BE2C (cell line): ENCODE measurements at regions not wholly inside any gene's neighbourhood (a gene's known extent, or its start where the extent isn't known, plus 50 kb on each side); places are given as distances from the start of the nearest gene placed in this dataset.
A peak's percentile ranks its signal among the peaks of the same experiment; 100 is the strongest.

ENCODE experiments used
- DNase-seq: peaks from one replicate; pipeline ENCODE4 v3.0.0-alpha.2; 2020
- H3K27me3 ChIP-seq: fragments of 250-450 bp; sonication (Bioruptor Pico); 2 replicates; pipeline ENCODE4 v1.5.1; 2020; ENCODE audit warnings: mild to moderate bottlenecking
- H3K36me3 ChIP-seq: fragments of 250-450 bp; sonication (Bioruptor Pico); 2 replicates; pipeline ENCODE4 v1.5.1; 2020; ENCODE audit warnings: mild to moderate bottlenecking
- H3K4me1 ChIP-seq: fragments of 250-450 bp; sonication (Bioruptor Pico); 2 replicates; pipeline ENCODE4 v1.5.1; 2020
- H3K4me3 ChIP-seq: 2 replicates; pipeline ENCODE4 v1.5.1; 2011; ENCODE audit warnings: low read depth, low read length
- H3K9me3 ChIP-seq: fragments of 250-450 bp; sonication (Bioruptor Pico); 2 replicates; pipeline ENCODE4 v1.5.1; 2020
- CTCF ChIP-seq: IDR thresholded peaks from 2 replicates; pipeline ENCODE4 v1.5.1; 2012; ENCODE audit warnings: mild to moderate bottlenecking, low read depth, low read length

GRCh38 chr2:180125245-180125962, 118.3 kb upstream of the CWC22 start:
- TF ChIP-seq CTCF, result peak; percentile 54
- Histone ChIP-seq H3K9me3 (no peaks in the 10 kb centered on the region), H3K4me1 (no peaks in the 10 kb centered on the region), H3K27me3 (no peaks in the 10 kb centered on the region), H3K36me3 (no peaks in the 10 kb centered on the region), H3K4me3 (no peak overlapping the region)
- peak; percentile 31 for DNase-seq

DNA sequence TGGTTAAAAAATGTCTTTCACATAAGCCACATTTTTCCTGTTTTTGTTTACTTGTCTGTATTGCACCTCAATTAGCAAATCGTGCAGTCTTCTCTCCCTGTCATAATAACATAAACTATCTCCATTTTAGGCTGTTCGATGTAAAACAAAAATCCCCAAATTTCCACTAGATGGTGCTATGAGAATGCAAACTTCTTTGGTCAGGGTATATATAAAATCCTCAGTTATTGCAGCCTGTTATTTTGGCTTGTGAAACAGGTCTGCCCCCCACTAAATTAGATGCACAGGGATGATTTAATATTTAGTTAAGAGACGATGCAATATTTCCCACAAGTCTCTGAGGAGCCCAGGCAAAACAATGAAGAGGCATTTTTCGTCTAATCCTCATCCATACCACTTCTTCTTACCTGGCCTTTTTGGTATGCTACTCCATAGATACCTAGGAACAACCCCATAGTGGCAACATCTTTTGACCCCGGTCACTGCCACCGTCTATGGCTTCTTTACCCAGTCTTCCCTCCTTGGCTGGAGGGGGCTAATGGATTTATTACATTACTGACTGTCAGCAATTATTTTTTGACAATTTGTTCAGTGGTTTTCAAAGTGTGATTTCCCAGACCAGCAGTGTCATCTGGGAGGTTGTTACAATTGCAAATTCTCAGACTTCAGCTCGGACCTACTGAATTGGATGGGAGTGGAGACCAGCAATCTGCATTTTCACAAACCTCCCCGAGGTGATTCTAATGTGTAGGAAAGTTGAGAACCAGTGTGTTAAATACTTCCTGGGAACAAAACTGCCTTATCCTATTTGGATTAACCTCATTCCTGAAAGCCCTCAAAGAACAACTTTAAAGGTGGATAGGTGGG, 117.4 kb upstream of the CWC22 start:
- DNase-seq, result no peak
- H3K9me3 ChIP-seq, result no peaks in the 10 kb centered on the region
- no peaks in the 10 kb centered on the region for H3K27me3 ChIP-seq
- H3K36me3 ChIP-seq, result no peaks in the 10 kb centered on the region
- TF ChIP-seq CTCF, result peak; percentile 37
- no peak overlapping the region for H3K4me3 ChIP-seq
- no peaks in the 10 kb centered on the region for H3K4me1 ChIP-seq

GRCh38 chr2:180122874-180123273, 115.8 kb upstream of the CWC22 start:
- no peaks in the 10 kb centered on the region for H3K36me3 ChIP-seq
- no peak for TF ChIP-seq CTCF
- H3K27me3 ChIP-seq, result no peaks in the 10 kb centered on the region
- no peaks in the 10 kb centered on the region for H3K4me1 ChIP-seq
- no peak for DNase-seq
- no peak overlapping the region for H3K4me3 ChIP-seq
- no peaks in the 10 kb centered on the region for H3K9me3 ChIP-seq

GRCh38 chr2:180115675-180116074, 108.6 kb upstream of the CWC22 start:
- Histone ChIP-seq H3K9me3 (no peaks in the 10 kb centered on the region), H3K4me1 (no peaks in the 10 kb centered on the region), H3K36me3 (no peaks in the 10 kb centered on the region), H3K4me3 (no peak overlapping the region), H3K27me3 (no peaks in the 10 kb centered on the region)
- no peak for DNase-seq
- TF ChIP-seq CTCF, result no peak

- Histone ChIP-seq H3K36me3 (no peaks in the 10 kb centered on the region), H3K9me3 (no peaks in the 10 kb centered on the region), H3K4me1 (no peaks in the 10 kb centered on the region), H3K27me3 (no peaks in the 10 kb centered on the region), H3K4me3 (no peak overlapping the region)
- no peak for TF ChIP-seq CTCF
- DNase-seq, result no peak
These were observed 108.2 kb upstream of the CWC22 start for GRCh38 chr2:180115269-180115668.

- Histone ChIP-seq H3K27me3 (no peaks in the 10 kb centered on the region), H3K4me1 (no peaks in the 10 kb centered on the region), H3K36me3 (no peaks in the 10 kb centered on the region), H3K4me3 (no peak overlapping the region), H3K9me3 (no peaks in the 10 kb centered on the region)
- DNase-seq, result no peak
- no peak for TF ChIP-seq CTCF
These were observed 104.8 kb upstream of the CWC22 start for GRCh38 chr2:180111901-180112300.
